ENCODE measurements at regions not wholly inside any gene's neighbourhood (a gene's known extent, or its start where the extent isn't known, plus 50 kb on each side); places are given as distances from the start of the nearest gene placed in this dataset.

DNA sequence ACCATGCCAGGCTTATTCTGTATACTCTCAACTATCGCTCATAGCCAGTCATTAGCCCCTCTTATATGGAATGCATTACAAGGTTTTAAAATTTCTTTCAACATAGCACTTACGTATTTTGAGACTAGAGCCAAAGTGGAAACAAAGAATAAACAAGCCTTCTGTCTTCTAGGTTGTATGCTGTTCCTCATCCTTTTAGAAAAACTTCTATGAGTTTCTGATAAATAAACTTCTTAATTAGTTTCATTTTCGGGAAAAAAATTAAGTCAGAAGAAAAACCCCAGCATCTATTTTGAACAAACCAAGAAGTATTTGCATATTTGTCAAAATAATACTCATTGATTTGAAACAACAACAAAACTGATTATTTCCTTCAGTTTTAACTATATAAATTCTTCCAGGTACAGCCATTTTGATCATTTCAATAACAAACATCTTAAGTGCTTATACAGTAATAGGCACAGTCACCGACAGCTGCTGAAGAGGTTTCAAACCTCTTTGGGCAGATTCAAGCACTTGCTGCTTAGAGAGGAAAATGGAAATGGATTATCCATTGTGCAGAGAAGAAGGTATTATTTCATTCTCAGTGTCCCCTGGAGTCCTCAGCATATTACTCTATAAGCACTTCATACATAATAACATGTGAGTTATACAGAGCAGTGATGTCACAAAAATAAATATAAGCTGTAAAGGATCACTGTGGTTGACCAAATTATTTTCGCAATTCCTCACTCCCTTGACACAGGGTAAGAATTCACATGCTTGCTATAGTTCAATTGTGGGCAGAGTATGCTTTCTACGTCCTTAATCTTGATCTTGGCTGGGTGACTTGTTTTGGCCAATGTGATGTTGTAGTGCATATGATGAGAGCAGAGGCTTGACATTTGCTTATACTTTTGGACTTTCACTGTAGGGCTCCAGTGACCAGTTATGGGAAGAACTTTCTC lies 833.8 kb downstream of the TRIB2 start:
- DNase-seq: no peak

DNA sequence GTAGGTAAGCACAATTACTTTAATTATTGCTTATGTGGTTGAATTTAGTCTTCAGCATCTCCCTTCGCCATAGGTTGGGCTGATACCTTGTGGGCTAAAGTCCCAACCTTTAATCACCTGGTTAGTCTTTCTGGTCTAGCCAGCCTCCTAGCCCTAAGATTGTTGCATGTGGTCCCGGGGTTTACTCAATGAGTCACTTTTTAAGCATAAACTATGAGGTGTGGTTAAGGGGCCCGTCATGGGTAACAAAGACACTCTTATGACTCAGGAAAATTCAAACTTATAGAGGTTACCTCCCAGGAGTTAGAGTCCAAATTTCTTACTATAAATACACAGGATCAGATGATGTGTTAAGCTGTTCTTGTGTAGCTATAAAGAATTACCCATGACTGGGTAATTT lies 841.6 kb downstream of the TRIB2 start:
- DNase-seq: no peak

DNA sequence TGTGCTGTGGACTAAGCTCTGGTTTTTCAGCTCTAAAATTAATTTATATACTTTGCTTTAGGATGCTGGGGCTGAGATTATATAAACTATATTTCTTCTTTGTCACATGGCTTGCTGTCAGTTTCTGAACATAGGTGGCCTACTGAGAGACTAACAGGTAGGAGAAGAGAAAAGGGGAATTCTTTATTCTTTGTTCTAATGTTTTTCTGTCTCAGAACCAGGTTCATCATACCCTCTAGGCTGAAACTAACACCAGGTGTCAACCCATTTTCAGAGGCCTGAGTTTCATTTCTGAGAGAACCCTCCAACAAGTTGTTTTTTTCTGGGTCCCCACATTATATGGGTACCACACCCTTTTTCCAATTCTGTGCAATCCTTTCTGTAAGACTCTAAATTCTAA lies 843.6 kb downstream of the TRIB2 start:
- DNase-seq: no peak

DNA sequence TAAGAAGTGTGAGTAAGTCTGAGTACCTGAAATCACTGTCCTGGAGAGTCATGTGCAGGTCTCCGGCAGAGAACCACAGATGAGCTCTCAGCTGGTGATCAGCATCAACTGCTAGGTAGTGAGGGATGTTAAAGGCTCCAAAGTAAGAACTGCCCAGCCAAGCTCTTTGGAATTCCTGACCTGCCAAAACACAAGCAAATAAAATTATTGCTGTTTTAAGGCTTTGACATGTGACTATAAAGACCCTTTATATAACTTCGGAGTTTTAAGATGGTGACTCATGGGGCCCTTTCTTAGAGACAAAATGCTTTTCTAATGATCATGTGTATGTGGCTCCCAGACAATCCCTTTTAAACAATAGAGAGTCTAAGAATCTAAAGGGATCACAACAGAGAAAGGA lies 855.7 kb downstream of the TRIB2 start:
- no peak for DNase-seq

DNA sequence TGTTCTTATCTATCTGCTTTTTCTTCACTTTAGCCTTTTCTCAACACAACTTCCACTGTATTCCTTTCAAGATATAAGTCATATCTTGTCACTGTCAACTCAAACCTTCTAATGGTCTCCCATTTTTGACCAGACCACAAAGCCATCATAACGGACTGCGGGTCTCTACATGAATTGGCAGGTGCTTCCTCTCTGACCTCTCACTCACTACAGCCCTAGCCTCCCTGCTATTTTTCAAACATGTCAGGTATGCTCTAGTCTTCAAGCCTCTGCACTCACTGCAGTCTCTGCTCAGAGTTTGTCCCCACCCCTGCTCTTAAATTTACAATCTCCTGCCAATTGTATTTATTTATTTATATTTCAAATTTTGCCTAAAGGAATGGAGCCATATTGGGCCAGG lies 858.1 kb downstream of the TRIB2 start:
- DNase-seq: no peak

DNA sequence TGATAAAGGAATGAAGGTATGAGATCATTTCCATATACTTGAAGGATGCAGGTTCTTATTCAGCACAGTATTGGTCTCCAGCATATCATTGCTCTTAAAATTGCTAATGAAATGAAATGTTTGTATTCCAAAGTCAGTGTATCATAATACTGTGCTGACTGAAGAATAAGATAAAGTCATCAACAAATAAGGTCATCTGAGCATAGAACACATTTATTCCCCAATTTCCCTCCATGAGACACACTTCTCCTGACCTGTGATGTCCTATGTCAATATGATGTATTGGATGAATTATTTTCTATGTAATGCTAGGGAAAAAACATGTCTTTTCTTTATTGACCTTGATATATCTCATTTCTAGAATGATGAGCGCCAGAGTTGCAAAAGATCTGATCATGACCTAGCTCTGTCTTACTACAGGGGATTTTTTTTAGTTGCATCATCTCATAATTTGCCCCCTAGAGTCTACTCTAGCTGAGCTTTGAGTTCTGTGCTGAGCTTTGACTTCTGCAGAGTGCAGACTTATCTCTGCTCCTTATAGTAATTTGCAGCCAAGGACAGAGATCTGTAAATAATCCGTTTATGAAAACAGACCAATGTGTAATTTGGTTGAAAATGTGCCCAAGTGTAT lies 859.8 kb downstream of the TRIB2 start:
- no peak for DNase-seq

DNA sequence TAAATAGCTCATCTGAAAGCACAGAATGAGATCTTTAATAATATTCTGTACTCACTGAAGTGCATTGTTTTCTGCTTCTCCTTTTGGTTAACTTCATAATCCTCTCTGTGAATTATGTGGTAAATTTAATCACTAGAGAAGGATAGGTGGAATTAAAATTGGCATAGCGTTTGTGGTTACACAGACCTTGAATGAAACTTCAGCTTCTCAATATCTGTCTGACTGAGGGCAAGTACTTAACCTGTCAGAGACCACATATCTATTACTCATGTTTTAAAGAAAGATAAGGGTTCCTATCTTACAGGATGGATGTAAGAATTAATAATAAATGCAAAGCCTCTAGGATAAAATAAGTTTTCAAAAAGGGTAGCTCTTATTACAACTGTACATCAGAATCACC lies 861.8 kb downstream of the TRIB2 start:
- DNase-seq: no peak

DNA sequence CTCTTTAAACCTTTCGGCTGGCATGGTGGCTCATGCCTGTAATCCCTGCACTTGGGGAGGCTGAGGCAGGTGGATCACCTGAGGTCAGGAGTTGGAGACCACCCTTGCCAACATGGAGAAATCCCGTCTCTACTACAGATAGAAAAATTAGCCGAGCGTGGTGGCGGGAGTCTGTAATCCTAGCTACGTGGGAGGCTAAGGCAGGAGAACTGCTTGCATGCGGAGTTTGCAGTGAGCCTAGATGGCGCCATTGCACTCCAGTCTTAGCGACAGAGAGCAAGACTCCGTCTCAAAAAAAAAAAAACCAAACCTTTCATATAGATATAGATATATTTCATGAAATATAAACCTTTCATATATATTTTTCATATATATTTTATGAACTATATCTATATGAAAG lies 864.7 kb downstream of the TRIB2 start:
- no peak for DNase-seq

DNA sequence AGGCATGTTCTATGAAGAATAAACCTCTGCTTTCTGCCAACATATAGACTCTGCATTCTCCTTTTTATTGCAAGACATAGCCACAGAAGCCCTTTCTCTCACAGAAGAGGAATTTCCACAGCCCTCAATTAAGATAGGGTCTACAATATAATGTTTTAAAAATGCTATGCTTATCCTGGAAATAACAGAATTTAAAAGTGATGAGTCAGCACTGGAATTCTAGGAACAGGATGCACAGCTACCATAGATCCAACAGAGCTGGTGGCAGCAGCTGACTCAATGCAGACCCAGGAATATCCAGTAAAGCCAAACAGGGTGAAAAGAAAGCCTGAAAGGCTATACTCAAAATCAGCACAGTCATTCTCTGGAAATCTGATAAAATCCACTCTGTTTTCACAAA lies 866.9 kb downstream of the TRIB2 start:
- DNase-seq: no peak

DNA sequence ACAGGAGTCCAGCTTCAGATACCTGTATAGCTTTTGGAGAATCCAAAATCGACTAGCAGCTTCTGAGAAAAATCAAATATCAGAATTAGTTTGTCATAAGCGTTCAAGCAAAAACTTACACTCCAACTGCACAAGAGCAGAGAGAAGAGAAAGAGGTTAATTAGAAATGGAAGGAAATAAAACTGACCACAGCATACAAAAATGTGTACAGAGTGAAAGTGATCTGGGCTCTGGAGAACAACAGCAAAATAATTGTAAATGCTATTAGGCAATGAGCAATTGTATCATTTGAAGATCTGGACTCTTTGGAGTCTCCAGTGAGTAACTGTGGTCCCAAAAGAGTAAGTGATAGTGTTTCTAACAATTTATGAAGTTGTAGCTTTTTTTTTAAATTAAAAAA lies 867.3 kb downstream of the TRIB2 start:
- DNase-seq: no peak

DNA sequence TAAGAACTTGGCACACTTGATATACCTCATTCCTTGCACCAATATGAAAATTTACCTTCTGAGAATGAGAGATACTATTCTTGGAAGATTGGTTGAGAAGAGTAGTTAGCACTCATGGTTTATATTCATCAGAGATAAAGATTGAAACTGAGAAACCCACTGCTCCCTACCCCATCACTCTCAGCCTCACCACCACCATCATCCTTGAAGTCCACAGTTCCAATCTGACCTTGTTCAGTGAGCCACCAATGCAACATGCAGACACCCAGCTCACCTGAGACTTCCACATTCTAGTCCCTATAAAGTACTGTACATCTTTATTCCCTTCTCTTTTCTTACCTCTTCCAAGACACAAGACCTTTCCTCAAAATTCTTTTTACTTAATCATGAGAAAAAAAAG lies 869.0 kb downstream of the TRIB2 start:
- no peak for DNase-seq

DNA sequence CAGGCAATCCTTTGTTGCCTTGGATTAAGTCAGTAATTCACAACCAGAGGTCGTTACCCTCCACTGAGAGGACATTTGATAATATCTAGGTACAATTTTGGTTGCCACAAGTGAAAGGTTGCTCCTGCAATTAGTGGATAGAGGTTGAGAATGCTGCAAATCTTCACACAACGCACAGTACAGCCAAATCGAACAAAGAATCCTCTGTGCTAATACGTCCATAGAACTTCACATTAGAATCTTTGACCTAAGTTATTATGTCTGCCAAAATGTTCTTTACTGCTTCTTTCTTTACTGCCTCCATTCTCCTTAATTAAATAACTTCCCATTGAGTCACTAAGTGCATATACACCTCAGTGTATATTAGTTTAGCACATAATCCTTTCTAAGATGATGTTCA lies 879.5 kb downstream of the TRIB2 start:
- no peak for DNase-seq

DNA sequence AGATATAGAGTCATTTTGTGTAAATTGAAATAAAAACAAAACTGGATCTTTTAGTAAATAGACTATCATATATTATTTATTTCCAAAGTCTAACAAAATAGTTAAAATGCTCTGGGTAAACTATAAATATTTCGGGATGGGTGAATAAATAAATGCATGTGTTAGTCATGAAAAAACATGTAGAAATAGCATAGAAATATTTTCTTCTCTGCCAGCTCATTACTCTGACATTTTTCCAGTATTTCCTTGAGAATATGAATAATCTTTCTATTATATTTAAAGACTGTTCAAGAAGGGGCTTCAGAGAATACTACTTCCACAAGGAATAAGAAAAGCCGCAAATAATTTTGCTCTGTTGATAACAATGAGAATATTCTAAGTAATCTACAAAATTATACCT lies 880.4 kb downstream of the TRIB2 start:
- DNase-seq: no peak

DNA sequence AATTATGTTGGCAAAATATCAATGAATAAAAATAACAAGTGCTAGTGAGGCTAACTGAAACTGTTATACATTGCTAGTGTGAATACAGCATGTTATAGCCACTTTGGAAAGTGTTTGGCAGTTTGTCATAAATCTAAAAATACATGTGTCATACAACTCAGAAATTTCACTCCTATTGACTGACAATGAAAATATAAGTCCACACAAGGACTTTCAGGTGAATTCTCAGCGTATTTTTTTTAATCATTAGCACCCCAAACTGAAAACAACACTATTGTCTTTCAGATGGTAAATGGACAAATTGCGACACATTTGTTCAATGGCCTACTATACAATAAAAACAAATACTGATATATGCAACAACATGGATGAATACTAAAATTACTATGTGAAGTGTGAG lies 884.8 kb downstream of the TRIB2 start:
- no peak for DNase-seq

DNA sequence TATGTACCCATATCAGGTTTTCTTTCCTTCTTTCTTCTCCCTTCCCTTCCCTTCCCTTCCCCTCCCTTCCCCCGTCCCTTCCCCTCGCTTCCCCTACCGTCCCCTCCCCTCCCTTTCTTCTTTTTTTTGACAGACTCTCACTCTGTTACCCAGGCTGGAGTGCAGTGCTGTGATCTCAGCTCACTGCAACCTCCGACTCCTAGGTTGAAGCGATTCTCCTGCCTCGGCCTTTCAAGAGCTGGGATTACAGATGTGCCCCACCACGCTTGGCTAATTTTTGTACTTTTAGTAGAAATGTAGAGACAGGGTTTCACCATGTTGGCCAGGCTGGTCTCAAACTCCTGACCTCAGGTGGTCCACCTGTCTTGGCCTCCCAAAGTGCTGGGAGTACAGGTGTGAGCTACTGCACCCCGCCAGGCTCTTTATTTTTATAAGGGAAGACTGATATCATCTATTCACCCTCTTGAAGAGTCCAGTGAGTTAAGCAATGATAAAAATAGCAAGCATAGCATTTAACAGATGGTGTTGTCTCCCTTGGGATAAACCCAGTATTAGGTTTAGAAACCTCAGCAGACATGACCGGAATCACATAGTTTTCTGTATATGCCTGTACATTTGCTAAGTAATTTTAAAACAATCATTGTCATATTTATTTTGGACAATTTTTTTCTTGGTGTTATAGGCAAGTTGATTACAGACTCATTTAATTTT lies 888.4 kb downstream of the TRIB2 start:
- no peak for DNase-seq

DNA sequence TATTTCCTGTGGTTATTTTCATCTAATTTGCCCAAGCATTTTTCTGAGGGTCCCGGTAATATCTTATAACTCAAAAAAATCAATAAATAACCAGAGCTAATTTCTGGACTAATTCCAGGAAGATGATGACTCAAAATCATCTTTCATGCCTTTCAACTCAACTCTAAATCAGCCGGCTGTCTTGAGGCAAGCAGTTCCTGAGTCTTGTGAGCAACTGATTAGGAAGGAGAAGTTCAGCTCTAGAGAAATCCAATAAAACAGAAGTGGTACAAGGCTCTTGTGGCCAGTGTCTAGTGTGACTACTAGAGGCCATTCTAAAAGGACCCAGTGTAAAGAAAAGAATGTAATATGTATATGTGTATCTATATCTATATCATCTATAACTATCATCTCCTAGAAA lies 890.4 kb downstream of the TRIB2 start:
- no peak for DNase-seq

DNA sequence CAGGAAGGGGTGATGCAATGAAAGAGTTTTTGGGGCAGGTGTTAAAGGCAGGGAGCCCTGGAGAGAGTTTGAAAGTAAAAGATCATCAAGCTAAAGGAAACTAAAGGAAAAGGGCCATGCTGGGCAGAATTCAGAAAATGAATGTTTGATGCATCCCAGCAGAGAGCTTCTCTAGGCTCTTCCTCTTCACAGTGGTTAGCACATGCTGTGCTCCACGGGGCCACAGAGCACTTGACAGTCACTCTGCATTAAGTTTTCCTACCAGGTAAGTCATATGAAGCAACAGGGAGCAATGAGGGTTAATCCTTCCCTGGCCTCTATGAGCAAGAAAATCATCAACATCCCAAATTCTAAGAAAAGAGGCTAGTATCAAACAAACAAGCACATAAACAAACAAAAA lies 895.2 kb downstream of the TRIB2 start:
- DNase-seq: no peak

DNA sequence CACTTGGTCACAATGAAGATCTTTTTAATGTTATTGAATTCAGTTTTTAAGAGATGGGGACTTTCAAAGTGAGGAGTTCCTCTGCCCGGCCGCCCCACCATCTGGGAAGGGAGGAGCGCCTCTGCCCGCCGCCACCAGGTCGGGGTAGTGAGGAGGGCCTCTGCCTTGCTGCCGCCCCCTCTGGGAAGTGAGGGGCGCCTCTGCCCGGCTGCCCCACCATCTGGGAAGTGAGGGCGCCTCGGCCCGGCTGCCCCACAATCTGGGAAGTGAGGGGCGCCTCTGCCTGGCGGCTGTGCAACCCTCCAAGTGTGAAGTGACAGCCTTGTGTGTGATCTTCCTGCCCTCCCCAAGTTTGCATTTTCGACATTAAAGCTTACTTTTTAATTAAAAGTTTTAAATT lies 899.3 kb downstream of the TRIB2 start:
- no peak for DNase-seq

DNA sequence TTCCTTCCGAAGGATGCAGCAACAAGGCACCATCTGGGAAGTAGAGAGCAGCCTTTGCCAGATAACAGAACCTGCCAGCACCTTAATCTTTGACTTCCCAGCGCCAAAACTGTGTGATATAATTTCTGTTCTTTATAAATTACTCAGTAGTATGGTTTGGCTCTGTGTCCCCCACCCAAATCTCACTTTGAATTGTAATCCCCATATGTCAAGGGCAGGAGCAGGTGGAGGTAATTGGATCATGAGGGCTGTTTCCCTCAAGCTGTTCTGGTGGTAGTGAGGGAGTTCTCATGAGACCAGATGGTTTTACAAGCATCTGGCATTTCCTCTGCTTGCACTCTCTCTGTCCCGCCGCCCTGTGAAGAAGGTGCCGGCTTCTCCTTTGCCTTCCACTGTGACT lies 899.9 kb downstream of the TRIB2 start:
- DNase-seq: no peak

DNA sequence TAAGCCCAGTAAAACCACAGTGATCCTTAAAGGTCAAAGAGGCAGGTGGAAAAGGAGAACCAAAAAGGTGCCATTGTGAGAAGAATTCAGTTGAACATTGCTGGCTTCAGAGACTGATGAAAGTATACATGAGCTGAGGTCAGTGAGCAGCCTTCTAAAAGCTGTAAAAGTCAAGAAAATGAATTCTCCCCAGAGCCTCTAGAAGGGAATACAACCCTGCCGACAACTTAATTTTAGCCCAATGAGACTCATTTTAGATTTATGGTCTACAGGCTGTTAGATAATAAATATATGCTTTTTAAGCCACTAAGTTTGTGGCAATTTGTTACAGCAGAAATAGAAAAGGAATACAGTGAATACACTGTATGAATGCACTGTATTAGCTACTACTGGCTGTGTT lies 911.4 kb downstream of the TRIB2 start:
- DNase-seq: no peak

DNA sequence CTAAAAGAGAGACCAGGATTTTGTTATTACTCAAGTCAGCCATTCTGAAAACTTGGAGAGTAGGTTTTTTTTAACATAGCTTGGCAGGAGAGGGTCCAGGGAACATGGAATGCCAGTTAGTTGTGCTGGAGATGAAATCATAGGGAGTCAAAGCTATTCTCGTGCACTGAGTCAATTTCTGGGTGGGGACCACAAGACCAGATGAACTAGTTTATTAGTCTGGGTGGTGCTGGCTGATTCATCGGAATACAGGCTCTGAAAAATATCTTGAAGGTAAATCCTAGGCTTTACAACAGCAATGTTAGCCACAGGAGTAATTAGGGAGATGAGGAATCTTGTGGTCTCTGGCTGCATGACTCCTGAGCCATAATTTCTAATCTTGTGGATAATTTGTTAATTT lies 921.4 kb downstream of the TRIB2 start:
- DNase-seq: no peak

DNA sequence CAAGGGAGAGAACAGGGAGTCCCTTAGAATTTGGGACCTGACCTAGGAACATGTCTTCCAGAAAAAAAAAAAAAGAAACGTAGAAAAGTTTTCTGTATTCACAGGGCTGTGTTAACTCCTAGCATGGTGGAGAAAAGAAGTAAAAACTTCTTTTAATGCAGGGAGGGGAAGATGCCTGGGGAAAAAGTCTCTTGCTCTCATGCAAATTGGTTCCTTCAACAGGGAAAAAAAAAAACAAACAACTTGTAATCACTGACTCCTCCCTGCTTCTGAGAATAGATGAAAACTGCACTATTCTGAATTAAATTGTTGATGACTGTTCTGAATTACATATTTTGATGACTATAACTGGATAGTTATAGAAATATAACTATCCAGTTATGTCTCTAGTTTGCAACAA lies 933.2 kb downstream of the TRIB2 start:
- DNase-seq: no peak

DNA sequence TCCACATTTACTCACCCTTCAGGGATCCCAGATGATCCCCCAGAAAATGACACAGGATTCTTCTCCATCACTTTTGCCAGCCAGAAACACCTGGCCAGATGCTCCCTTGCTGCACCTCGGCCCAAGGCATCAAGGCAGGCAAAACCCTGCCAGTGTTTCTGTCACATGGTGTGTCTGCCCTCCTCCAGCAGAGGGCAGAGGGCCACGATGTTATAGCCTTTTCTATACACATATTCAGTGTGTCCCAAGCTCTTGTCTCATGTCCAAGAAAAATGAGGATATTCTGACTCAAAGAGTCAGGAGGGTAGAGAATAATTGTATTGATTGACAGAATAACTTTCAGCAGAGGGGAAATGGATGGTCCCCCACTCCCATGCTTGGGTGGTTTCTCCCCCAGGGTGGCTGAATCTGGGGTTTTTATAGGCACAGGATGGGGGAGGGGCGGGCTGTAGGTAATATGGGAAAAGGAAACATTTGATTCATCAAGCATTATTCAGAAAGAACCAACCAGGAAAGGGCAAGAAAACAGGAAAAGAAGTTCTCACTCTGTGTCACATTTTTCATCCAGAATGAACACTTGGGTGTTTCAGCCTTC lies 933.9 kb downstream of the TRIB2 start:
- no peak for DNase-seq

DNA sequence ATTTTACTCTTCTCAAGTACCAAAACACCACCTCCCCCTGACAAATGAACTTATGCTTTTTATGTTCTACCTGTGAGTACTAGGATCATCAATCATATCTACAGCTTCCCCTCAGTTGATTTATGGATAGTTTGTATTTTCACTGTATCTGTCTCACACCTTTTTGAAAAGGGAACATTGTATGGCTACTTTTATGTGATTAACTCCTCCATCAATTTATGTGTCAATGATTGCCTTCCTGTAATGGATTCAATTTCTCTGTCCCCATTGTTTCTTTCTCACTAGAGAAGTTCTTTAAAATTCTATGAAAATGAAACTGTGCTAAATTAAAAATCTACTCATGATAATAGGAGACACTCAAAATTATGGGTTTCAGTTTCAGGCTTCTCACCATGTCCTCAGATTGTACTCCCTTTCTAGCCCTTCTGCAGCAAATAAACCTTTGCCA lies 935.0 kb downstream of the TRIB2 start:
- no peak for DNase-seq

Data from suppressor macrophage treated with lipopolysaccharide for 4 hours (primary cell).